HEK293T (cell line): ENCODE measurements at regions not wholly inside any gene's neighbourhood (a gene's known extent, or its start where the extent isn't known, plus 50 kb on each side); places are given as distances from the start of the nearest gene placed in this dataset.

Experiments
- BHLHE40 ChIP-seq: fragments of 450-650 bp; IDR thresholded peaks from 2 replicates; pipeline ENCODE4 v1.6.1; 2016; ENCODE audit warnings: mild to moderate bottlenecking, moderate library complexity, borderline replicate concordance
- ELF4 ChIP-seq: fragments of 450-650 bp; IDR thresholded peaks from 2 replicates; pipeline ENCODE4 v1.6.1; 2017; ENCODE audit warnings: antibody characterized with exemption
- FOXA1 ChIP-seq: fragments of 450-650 bp; IDR thresholded peaks from 2 replicates; pipeline ENCODE4 v1.6.1; 2016; ENCODE audit warnings: mild to moderate bottlenecking
- FOXK2 ChIP-seq: fragments of 450-650 bp; IDR thresholded peaks from 2 replicates; pipeline ENCODE4 v1.6.1; 2016; ENCODE audit warnings: mild to moderate bottlenecking
- FOXM1 ChIP-seq: fragments of 450-650 bp; IDR thresholded peaks from 2 replicates; pipeline ENCODE4 v1.6.1; 2017; ENCODE audit warnings: mild to moderate bottlenecking, borderline replicate concordance
- HDGF ChIP-seq: fragments of 450-650 bp; IDR thresholded peaks from 2 replicates; pipeline ENCODE4 v1.6.1; 2017; ENCODE audit warnings: antibody characterized with exemption, borderline replicate concordance
- L3MBTL2 ChIP-seq: fragments of 450-650 bp; conservative IDR thresholded peaks from 2 replicates; pipeline ENCODE4 v1.6.1; 2016; ENCODE audit warnings: mild to moderate bottlenecking
- LEF1 ChIP-seq: fragments of 450-650 bp; IDR thresholded peaks from 2 replicates; pipeline ENCODE4 v1.6.1; 2017; ENCODE audit warnings: mild to moderate bottlenecking, borderline replicate concordance
- NFRKB ChIP-seq: fragments of 450-650 bp; IDR thresholded peaks from 2 replicates; pipeline ENCODE4 v1.6.1; 2016; ENCODE audit warnings: mild to moderate bottlenecking, moderate library complexity
- PKNOX1 ChIP-seq: fragments of 450-650 bp; IDR thresholded peaks from 2 replicates; pipeline ENCODE4 v1.6.1; 2016
- SP1 ChIP-seq: fragments of 450-650 bp; IDR thresholded peaks from 2 replicates; pipeline ENCODE4 v1.6.1; 2017
- SUZ12 ChIP-seq: fragments of 450-650 bp; IDR thresholded peaks from 2 replicates; pipeline ENCODE4 v1.6.1; 2016; ENCODE audit warnings: mild to moderate bottlenecking
- ZNF384 ChIP-seq: fragments of 450-650 bp; IDR thresholded peaks from 2 replicates; pipeline ENCODE4 v1.6.1; 2016

- TF ChIP-seq BHLHE40 (no peak), HDGF (no peak), L3MBTL2 (no peak), ELF4 (no peak), FOXM1 (no peak), FOXK2 (no peak), SUZ12 (no peak), LEF1 (no peak), FOXA1 (no peak), SP1 (no peak), NFRKB (no peak), PKNOX1 (no peak), ZNF384 (no peak)
These were observed 63.5 kb upstream of the FYN start for GRCh38 chr6:111936718-111937117.
